GM12878 (cell line): ENCODE measurements at regions not wholly inside any gene's neighbourhood (a gene's known extent, or its start where the extent isn't known, plus 50 kb on each side); places are given as distances from the start of the nearest gene placed in this dataset.

Source experiments
- BCLAF1 ChIP-seq: fragments of 450-650 bp; IDR thresholded peaks from 2 replicates; pipeline ENCODE4 v1.6.1; 2017; ENCODE audit warnings: antibody characterized with exemption, mild to moderate bottlenecking, moderate library complexity
- CTCF ChIP-seq, 3 experiments: IDR thresholded peaks in 2 of 3; conservative IDR thresholded peaks in 1 of 3; 2 replicates each; pipeline ENCODE4 v1.5.1; 2011; ENCODE audit warnings: low read depth in 3 of 3, low read length in 3 of 3, mild to moderate bottlenecking in 3 of 3, control low read depth in 2 of 3, moderate library complexity in 2 of 3, inconsistent platforms in 1 of 3, mixed read lengths in 1 of 3; ENCODE audit not compliant: control insufficient read depth in 2 of 3, insufficient read depth in 1 of 3; ENCODE audit errors: extremely low read depth in 1 of 3
- FOS ChIP-seq: IDR thresholded peaks from 3 replicates; pipeline ENCODE4 v1.6.1; 2011; ENCODE audit warnings: borderline replicate concordance; ENCODE audit not compliant: insufficient read length; ENCODE audit errors: extremely low read depth
- PML ChIP-seq: IDR thresholded peaks from 2 replicates; pipeline ENCODE4 v1.6.1; 2012; ENCODE audit warnings: low read length, inconsistent platforms

- TF ChIP-seq CTCF (IDR thresholded peaks at IDR 0.05 in 2 of 3, conservative IDR thresholded peaks at IDR 0.05 in 1 of 3; ENCODE audit: control insufficient read depth in 2 of 3, extremely low read depth in 1 of 3, insufficient read depth in 1 of 3, low read depth in 3 of 3, low read length in 3 of 3) (no peak), PML (no peak), FOS (no peak), BCLAF1 (no peak)
Observed at GRCh38 chr6:99030915-99031314, 83.2 kb upstream of the FBXL4 start.
